ENCODE measurements at regions not wholly inside any gene's neighbourhood (a gene's known extent, or its start where the extent isn't known, plus 50 kb on each side); places are given as distances from the start of the nearest gene placed in this dataset.
"Not testable (repeated sequence)": the region's sequence is repeated elsewhere in the genome, so short reads cannot be mapped to it uniquely, and the experiment has no call there.

- not testable (repeated sequence) for DNase-seq
These were observed 2806.6 kb downstream of the RPIA start for GRCh38 chr2:91498065-91498449.

- DNase-seq: not testable (repeated sequence)
These were observed 2807.2 kb downstream of the RPIA start for GRCh38 chr2:91498513-91499250.

GRCh38 chr2:91499431-91500050 lies 2808.1 kb downstream of the RPIA start:
- DNase-seq: not testable (repeated sequence)

GRCh38 chr2:91500246-91500977 lies 2808.9 kb downstream of the RPIA start:
- DNase-seq: not testable (repeated sequence)

- not testable (repeated sequence) for DNase-seq
These were observed 2809.5 kb downstream of the RPIA start for GRCh38 chr2:91500978-91501310.

GRCh38 chr2:91501481-91502080 lies 2810.1 kb downstream of the RPIA start:
- not testable (repeated sequence) for DNase-seq

- not testable (repeated sequence) for DNase-seq
These were observed 2812.1 kb downstream of the RPIA start for GRCh38 chr2:91503572-91503958.

- not testable (repeated sequence) for DNase-seq
These were observed 2812.7 kb downstream of the RPIA start for GRCh38 chr2:91503959-91504741.

GRCh38 chr2:91508816-91509215 lies 2817.3 kb downstream of the RPIA start:
- not testable (repeated sequence) for DNase-seq

GRCh38 chr2:91509276-91509675 lies 2817.8 kb downstream of the RPIA start:
- not testable (repeated sequence) for DNase-seq

- not testable (repeated sequence) for DNase-seq
These were observed 2819.7 kb downstream of the RPIA start for GRCh38 chr2:91511166-91511565.

- DNase-seq: not testable (repeated sequence)
These were observed 2824.5 kb downstream of the RPIA start for GRCh38 chr2:91515966-91516365.

- not testable (repeated sequence) for DNase-seq
These were observed 2825.2 kb downstream of the RPIA start for GRCh38 chr2:91516669-91517068.

- not testable (repeated sequence) for DNase-seq
These were observed 2826.4 kb downstream of the RPIA start for GRCh38 chr2:91517846-91518245.

GRCh38 chr2:91518361-91518981 lies 2827.0 kb downstream of the RPIA start:
- not testable (repeated sequence) for DNase-seq

GRCh38 chr2:91519359-91519758 lies 2827.9 kb downstream of the RPIA start:
- not testable (repeated sequence) for DNase-seq

GRCh38 chr2:91519914-91520313 lies 2828.4 kb downstream of the RPIA start:
- DNase-seq: not testable (repeated sequence)

GRCh38 chr2:91520523-91520922 lies 2829.1 kb downstream of the RPIA start:
- not testable (repeated sequence) for DNase-seq

- DNase-seq: not testable (repeated sequence)
These were observed 2829.6 kb downstream of the RPIA start for GRCh38 chr2:91520972-91521535.

GRCh38 chr2:91521944-91522343 lies 2830.5 kb downstream of the RPIA start:
- DNase-seq: not testable (repeated sequence)

- not testable (repeated sequence) for DNase-seq
These were observed 2831.4 kb downstream of the RPIA start for GRCh38 chr2:91522877-91523276.

GRCh38 chr2:91523751-91524150 lies 2832.3 kb downstream of the RPIA start:
- DNase-seq: not testable (repeated sequence)
